Loucy (cell line): ENCODE measurements at regions not wholly inside any gene's neighbourhood (a gene's known extent, or its start where the extent isn't known, plus 50 kb on each side); places are given as distances from the start of the nearest gene placed in this dataset.

Source experiments
- EZH2phosphoT487 ChIP-seq: fragments of 200-600 bp; IDR thresholded peaks from 2 replicates; pipeline ENCODE4 v1.6.1; 2018; ENCODE audit warnings: antibody characterized with exemption, mild to moderate bottlenecking, moderate library complexity, borderline replicate concordance
- TF ChIP-seq, protein P1 (sequence below): fragments of 200-600 bp; sonication (generic); conservative IDR thresholded peaks from 2 replicates; pipeline ENCODE4 v1.5.1; 2014; ENCODE audit warnings: mild to moderate bottlenecking, antibody characterized with exemption, low read length

DNA sequence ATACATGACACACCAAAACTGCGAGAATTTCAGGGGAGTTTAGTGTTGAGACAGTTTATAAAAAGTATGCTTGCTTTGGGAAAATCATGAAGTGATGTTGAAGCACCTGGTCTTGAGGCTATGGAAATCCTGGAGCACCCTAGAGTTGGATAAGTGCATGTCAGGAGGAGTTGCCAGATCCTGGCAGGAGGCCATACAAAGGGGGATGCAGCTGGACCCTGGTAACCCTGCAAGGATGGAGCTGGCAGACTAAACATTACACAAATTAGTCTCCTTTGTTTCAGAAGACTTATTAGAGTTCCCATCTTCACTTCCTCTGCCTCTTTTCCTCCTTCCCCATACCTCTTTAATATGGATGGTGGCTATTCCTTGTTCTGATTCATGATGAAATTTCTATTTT is 907.0 kb downstream of the BCL11B start:
- TF ChIP-seq, protein P1, sequence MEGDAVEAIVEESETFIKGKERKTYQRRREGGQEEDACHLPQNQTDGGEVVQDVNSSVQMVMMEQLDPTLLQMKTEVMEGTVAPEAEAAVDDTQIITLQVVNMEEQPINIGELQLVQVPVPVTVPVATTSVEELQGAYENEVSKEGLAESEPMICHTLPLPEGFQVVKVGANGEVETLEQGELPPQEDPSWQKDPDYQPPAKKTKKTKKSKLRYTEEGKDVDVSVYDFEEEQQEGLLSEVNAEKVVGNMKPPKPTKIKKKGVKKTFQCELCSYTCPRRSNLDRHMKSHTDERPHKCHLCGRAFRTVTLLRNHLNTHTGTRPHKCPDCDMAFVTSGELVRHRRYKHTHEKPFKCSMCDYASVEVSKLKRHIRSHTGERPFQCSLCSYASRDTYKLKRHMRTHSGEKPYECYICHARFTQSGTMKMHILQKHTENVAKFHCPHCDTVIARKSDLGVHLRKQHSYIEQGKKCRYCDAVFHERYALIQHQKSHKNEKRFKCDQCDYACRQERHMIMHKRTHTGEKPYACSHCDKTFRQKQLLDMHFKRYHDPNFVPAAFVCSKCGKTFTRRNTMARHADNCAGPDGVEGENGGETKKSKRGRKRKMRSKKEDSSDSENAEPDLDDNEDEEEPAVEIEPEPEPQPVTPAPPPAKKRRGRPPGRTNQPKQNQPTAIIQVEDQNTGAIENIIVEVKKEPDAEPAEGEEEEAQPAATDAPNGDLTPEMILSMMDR = no peak
- TF ChIP-seq EZH2phosphoT487 = no peak
